Ascending aorta (tissue), 2 donors: ENCODE measurements at regions not wholly inside any gene's neighbourhood (a gene's known extent, or its start where the extent isn't known, plus 50 kb on each side); places are given as distances from the start of the nearest gene placed in this dataset.

Source experiments
- DNase-seq, 2 donors: peaks; one replicate each; pipeline ENCODE4 v3.0.0-alpha.2; 2019; ENCODE audit warnings: low spot score in 2 of 2
- H3K27ac ChIP-seq, 2 donors: fragments of 200-600 bp; sonication (generic); one replicate each; pipeline ENCODE4 v1.5.1; 2016 to 2017; ENCODE audit warnings: mild to moderate bottlenecking in 1 of 2
- H3K27me3 ChIP-seq: fragments of 200-600 bp; sonication (generic); one replicate; pipeline ENCODE4 v1.5.1; 2017
- H3K36me3 ChIP-seq, 2 donors: fragments of 200-600 bp; sonication (generic); one replicate each; pipeline ENCODE4 v1.5.1; 2016
- H3K4me1 ChIP-seq, 2 donors: fragments of 200-600 bp; sonication (generic); one replicate each; pipeline ENCODE4 v1.5.1; 2016 to 2017; ENCODE audit warnings: mild to moderate bottlenecking in 1 of 2
- H3K4me3 ChIP-seq, 2 donors: fragments of 200-600 bp; sonication (generic); one replicate each; pipeline ENCODE4 v1.5.1; 2016 to 2017; ENCODE audit warnings: mild to moderate bottlenecking in 1 of 2
- H3K9me3 ChIP-seq, 2 donors: fragments of 200-600 bp; sonication (generic); one replicate each; pipeline ENCODE4 v1.5.1; 2016
- intact Hi-C: fragments of 100-400 bp; cut with DNase I; formaldehyde crosslinking; loops from one replicate; pipeline ENCODE4 v1.15.1; 2023
- TF ChIP-seq, protein P1 (sequence below), 3 experiments: fragments of 200-600 bp in 2 of 3; fragments of 450-650 bp in 1 of 3; sonication (generic) in 2 of 3; IDR thresholded peaks; one replicate each; pipeline ENCODE4 v1.5.1; 2016 to 2019; ENCODE audit warnings: antibody characterized with exemption in 3 of 3, mild to moderate bottlenecking in 1 of 3, moderate library complexity in 1 of 3

DNA sequence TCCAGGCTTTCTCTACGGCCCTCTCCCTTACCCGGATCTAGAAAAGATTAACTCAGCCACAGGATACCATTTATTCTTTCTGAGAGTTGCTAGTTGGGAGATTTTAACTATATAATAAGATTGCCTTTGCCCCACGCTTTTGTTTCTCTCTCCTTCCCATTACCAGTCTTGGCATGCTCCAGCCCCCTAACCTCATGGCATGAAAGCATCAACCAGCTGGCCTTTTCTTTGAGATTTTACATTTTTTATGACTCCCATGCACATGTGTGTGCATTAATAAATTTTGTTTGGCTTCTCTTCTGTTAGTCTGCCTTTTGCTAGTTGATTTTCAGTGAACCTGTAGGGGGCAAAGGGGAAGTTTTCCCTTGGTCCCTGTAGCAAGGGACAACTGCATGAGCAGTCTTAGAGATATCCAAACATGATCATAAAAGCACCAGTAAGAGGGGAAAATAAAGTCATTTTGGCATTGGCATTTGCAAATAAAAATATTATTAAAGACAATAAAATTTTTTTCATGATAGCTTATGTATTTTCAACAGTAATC, 73.6 kb downstream of the OXSM start:
- no peaks in the 10 kb centered on the region for H3K4me1 ChIP-seq
- no peaks in the 10 kb centered on the region for H3K9me3 ChIP-seq
- no peak for DNase-seq
- TF ChIP-seq, protein P1, sequence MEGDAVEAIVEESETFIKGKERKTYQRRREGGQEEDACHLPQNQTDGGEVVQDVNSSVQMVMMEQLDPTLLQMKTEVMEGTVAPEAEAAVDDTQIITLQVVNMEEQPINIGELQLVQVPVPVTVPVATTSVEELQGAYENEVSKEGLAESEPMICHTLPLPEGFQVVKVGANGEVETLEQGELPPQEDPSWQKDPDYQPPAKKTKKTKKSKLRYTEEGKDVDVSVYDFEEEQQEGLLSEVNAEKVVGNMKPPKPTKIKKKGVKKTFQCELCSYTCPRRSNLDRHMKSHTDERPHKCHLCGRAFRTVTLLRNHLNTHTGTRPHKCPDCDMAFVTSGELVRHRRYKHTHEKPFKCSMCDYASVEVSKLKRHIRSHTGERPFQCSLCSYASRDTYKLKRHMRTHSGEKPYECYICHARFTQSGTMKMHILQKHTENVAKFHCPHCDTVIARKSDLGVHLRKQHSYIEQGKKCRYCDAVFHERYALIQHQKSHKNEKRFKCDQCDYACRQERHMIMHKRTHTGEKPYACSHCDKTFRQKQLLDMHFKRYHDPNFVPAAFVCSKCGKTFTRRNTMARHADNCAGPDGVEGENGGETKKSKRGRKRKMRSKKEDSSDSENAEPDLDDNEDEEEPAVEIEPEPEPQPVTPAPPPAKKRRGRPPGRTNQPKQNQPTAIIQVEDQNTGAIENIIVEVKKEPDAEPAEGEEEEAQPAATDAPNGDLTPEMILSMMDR (IDR thresholded peaks at IDR 0.05), result no peak
- no peak overlapping the region for H3K27ac ChIP-seq
- no peaks in the 10 kb centered on the region for H3K36me3 ChIP-seq
- intact Hi-C loops, result no loop called here
- no peak overlapping the region for H3K4me3 ChIP-seq
- no peaks in the 10 kb centered on the region for H3K27me3 ChIP-seq

DNA sequence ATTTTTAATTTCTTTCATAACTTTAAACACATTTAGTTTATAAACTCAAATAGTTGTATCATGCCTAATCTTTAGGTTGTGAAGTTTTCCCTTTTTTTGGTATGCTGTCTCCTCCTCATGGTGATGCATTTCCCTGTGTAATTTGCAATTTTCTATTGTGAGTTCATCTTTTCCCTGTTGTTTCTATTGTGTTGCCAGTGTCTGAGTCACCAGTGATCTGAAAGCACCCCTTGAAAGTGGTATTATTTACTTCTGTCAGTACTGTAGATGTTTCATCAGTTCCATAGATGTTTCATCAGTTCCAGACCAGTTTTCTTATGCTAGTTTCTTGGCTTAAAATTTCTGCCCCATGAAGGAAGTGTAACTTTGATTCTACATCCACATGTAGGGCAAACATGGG, 80.6 kb downstream of the OXSM start:
- Histone ChIP-seq H3K4me3 (no peak overlapping the region), H3K27me3 (no peaks in the 10 kb centered on the region), H3K36me3 (no peaks in the 10 kb centered on the region), H3K27ac (no peak overlapping the region), H3K4me1 (no peaks in the 10 kb centered on the region), H3K9me3 (no peaks in the 10 kb centered on the region)
- no peak for DNase-seq
- TF ChIP-seq, protein P1 (IDR thresholded peaks at IDR 0.05), result no peak
- intact Hi-C loops, result no loop called here

- H3K4me1 ChIP-seq, result no peaks in the 10 kb centered on the region
- intact Hi-C loops, result no loop called here
- no peak for DNase-seq
- no peaks in the 10 kb centered on the region for H3K9me3 ChIP-seq
- H3K27ac ChIP-seq, result no peak overlapping the region
- H3K36me3 ChIP-seq, result no peaks in the 10 kb centered on the region
- H3K27me3 ChIP-seq, result no peaks in the 10 kb centered on the region
- no peak overlapping the region for H3K4me3 ChIP-seq
- TF ChIP-seq, protein P1 (IDR thresholded peaks at IDR 0.05), result no peak
Measured at GRCh38 chr3:25872200-25872877, 82.4 kb downstream of the OXSM start.

DNA sequence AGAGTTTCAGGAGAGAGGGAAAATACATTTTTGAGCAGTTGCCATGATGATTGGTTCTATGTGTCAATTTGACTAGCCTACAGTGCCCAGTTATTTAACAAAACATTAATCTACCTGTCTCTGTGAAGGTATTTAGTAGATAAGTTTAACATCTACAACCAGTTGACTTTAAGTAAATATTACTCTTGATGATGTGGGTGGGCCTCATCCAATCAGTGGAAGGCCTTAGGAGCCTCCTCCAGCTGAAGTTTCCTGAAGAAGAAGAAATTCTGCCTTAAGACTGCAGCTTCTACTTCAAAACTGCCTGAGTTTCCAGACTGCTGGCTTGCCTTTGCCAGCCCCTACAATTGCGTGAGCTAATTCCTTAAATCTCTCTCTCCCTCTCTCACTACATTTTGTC, 93.6 kb downstream of the OXSM start:
- TF ChIP-seq, protein P1 (IDR thresholded peaks at IDR 0.05), result no peak
- intact Hi-C loops, result no loop called here
- no peaks in the 10 kb centered on the region for H3K4me1 ChIP-seq
- H3K27ac ChIP-seq, result no peak overlapping the region
- no peak overlapping the region for H3K4me3 ChIP-seq
- no peaks in the 10 kb centered on the region for H3K36me3 ChIP-seq
- no peaks in the 10 kb centered on the region for H3K27me3 ChIP-seq
- no peaks in the 10 kb centered on the region for H3K9me3 ChIP-seq
- DNase-seq, result no peak

GRCh38 chr3:25884981-25885380, 95.1 kb downstream of the OXSM start:
- DNase-seq, result no peak
- Histone ChIP-seq H3K36me3 (no peaks in the 10 kb centered on the region), H3K27me3 (no peaks in the 10 kb centered on the region), H3K9me3 (no peaks in the 10 kb centered on the region), H3K4me3 (no peak overlapping the region), H3K4me1 (no peaks in the 10 kb centered on the region), H3K27ac (no peak overlapping the region)
- intact Hi-C loops, result no loop called here
- TF ChIP-seq, protein P1 (IDR thresholded peaks at IDR 0.05), result no peak
